Vagina (tissue), 2 donors: ENCODE measurements at regions not wholly inside any gene's neighbourhood (a gene's known extent, or its start where the extent isn't known, plus 50 kb on each side); places are given as distances from the start of the nearest gene placed in this dataset.

Experiments
- POLR2A ChIP-seq, 2 donors: fragments of 450-650 bp; IDR thresholded peaks; one replicate each; pipeline ENCODE4 v1.6.1; 2017; ENCODE audit warnings: antibody characterized with exemption in 2 of 2, mild to moderate bottlenecking in 2 of 2, moderate library complexity in 2 of 2
- TF ChIP-seq, protein P1 (sequence below), 3 experiments: fragments of 450-650 bp in 2 of 3; fragments of 200-600 bp in 1 of 3; sonication (generic) in 1 of 3; IDR thresholded peaks; one replicate each; pipeline ENCODE4 v1.5.1; 2017 to 2019; ENCODE audit warnings: antibody characterized with exemption in 3 of 3, mild to moderate bottlenecking in 2 of 3, moderate library complexity in 2 of 3

DNA sequence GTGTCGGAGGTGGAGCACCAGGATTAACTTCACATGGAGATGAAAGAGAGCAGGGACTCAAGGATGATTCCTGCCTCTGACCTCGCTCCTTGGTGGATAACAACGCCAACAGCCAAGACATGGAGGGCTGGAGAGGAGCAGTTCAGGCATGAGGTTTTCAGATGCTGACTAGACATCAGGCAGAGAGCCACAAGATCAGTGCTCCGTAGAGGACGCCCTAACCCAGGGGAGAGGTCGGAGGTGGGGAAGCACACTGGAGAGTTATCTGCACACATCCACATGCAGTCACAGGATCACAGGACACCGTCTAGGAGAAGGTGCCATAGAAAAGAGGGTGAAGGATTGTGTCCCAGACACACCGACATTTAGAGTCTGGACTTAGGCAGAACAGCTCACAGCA lies 344.3 kb downstream of the EIPR1 start:
- TF ChIP-seq, protein P1, sequence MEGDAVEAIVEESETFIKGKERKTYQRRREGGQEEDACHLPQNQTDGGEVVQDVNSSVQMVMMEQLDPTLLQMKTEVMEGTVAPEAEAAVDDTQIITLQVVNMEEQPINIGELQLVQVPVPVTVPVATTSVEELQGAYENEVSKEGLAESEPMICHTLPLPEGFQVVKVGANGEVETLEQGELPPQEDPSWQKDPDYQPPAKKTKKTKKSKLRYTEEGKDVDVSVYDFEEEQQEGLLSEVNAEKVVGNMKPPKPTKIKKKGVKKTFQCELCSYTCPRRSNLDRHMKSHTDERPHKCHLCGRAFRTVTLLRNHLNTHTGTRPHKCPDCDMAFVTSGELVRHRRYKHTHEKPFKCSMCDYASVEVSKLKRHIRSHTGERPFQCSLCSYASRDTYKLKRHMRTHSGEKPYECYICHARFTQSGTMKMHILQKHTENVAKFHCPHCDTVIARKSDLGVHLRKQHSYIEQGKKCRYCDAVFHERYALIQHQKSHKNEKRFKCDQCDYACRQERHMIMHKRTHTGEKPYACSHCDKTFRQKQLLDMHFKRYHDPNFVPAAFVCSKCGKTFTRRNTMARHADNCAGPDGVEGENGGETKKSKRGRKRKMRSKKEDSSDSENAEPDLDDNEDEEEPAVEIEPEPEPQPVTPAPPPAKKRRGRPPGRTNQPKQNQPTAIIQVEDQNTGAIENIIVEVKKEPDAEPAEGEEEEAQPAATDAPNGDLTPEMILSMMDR (IDR thresholded peaks at IDR 0.05), result no peak
- TF ChIP-seq POLR2A (IDR thresholded peaks at IDR 0.05), result no peak
